ENCODE measurements at regions not wholly inside any gene's neighbourhood (a gene's known extent, or its start where the extent isn't known, plus 50 kb on each side); places are given as distances from the start of the nearest gene placed in this dataset.

DNA sequence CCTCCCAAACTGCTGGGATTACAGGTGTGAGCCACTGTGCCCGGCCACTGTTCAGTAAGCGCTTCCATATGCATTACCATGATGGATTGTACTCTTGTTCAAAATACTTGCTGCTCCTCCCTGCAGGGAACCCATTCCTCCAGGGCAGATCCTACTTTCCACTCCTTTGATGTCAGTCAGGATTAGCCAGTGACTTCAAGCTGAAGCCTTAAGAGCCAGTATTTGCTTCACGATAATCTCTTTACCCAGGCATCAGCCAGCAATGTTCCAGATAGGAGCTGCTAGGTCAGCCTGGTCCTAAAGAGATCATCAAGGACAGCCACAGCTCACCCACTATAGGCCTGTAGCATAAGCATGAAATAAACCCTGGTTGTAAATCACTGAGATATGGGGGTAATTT, 96.5 kb upstream of the UBE2E2 start:
- Histone ChIP-seq H3K27me3 (replicated peaks; ENCODE audit: control insufficient read depth, insufficient read depth, low read length) (no peaks in the 10 kb centered on the region), H3K36me3 (ENCODE audit: control insufficient read depth, insufficient read depth, low read length) (no peaks in the 10 kb centered on the region), H3K4me3 (replicated peaks; ENCODE audit: low read depth, low read length) (no peak overlapping the region)
- TF ChIP-seq, protein P1, sequence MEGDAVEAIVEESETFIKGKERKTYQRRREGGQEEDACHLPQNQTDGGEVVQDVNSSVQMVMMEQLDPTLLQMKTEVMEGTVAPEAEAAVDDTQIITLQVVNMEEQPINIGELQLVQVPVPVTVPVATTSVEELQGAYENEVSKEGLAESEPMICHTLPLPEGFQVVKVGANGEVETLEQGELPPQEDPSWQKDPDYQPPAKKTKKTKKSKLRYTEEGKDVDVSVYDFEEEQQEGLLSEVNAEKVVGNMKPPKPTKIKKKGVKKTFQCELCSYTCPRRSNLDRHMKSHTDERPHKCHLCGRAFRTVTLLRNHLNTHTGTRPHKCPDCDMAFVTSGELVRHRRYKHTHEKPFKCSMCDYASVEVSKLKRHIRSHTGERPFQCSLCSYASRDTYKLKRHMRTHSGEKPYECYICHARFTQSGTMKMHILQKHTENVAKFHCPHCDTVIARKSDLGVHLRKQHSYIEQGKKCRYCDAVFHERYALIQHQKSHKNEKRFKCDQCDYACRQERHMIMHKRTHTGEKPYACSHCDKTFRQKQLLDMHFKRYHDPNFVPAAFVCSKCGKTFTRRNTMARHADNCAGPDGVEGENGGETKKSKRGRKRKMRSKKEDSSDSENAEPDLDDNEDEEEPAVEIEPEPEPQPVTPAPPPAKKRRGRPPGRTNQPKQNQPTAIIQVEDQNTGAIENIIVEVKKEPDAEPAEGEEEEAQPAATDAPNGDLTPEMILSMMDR (IDR thresholded peaks at IDR 0.05; ENCODE audit: insufficient read depth, low read length, poor library complexity, severe bottlenecking), result no peak
- DNase-seq (ENCODE audit: extremely low read depth, insufficient read length), result no peak

DNA sequence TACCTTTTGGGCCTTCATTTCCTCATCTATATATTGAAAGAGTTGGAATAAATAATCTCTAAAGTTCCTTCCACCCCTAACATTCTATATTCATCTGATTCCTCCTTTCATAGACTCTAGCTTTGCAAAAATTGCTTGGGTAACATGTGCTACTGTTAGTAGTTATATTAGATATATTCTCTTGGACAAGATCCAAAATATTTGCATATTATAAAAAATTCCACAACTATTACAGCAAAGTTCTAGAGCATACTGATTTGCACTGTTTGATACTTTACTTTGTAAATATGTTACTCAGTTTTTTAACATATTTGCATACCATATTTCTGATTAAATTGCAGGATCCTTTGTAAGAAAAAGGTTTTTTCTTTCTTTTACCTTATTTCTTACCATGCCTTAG, 95.9 kb upstream of the UBE2E2 start:
- TF ChIP-seq, protein P1 (IDR thresholded peaks at IDR 0.05; ENCODE audit: insufficient read depth, low read length, poor library complexity, severe bottlenecking), result no peak
- no peaks in the 10 kb centered on the region for H3K27me3 ChIP-seq (replicated peaks; ENCODE audit: control insufficient read depth, insufficient read depth, low read length)
- DNase-seq (ENCODE audit: extremely low read depth, insufficient read length), result no peak
- no peak overlapping the region for H3K4me3 ChIP-seq (replicated peaks; ENCODE audit: low read depth, low read length)
- no peaks in the 10 kb centered on the region for H3K36me3 ChIP-seq (ENCODE audit: control insufficient read depth, insufficient read depth, low read length)

GRCh38 chr3:23108451-23109057, 94.6 kb upstream of the UBE2E2 start:
- Histone ChIP-seq H3K4me3 (replicated peaks; ENCODE audit: low read depth, low read length) (no peak overlapping the region), H3K36me3 (ENCODE audit: control insufficient read depth, insufficient read depth, low read length) (no peaks in the 10 kb centered on the region), H3K27me3 (replicated peaks; ENCODE audit: control insufficient read depth, insufficient read depth, low read length) (no peaks in the 10 kb centered on the region)
- TF ChIP-seq, protein P1 (IDR thresholded peaks at IDR 0.05; ENCODE audit: insufficient read depth, low read length, poor library complexity, severe bottlenecking), result no peak
- no peak for DNase-seq (ENCODE audit: extremely low read depth, insufficient read length)

DNA sequence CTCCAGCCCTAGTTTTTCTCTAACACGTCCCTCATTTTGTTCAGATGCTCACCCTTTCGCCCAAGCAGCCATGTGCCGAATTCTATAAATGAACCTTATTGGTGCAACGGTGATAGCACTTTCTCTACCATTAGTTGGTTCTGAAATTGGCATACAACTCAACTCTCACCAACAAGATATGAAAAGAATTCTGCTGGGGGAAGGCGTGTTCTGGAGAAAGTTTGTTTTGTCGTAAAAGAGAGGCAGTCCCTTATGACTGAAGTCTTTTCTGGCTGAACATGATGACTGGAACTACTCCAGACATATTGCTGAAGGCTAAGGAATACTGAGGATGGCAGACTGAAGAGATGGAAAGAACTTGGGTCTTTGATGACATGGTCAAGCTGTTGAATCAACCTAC, 91.8 kb upstream of the UBE2E2 start:
- no peak overlapping the region for H3K4me3 ChIP-seq (replicated peaks; ENCODE audit: low read depth, low read length)
- TF ChIP-seq, protein P1 (IDR thresholded peaks at IDR 0.05; ENCODE audit: insufficient read depth, low read length, poor library complexity, severe bottlenecking), result no peak

GRCh38 chr3:23111797-23112196, 91.3 kb upstream of the UBE2E2 start:
- Histone ChIP-seq H3K36me3 (ENCODE audit: control insufficient read depth, insufficient read depth, low read length) (no peaks in the 10 kb centered on the region), H3K4me3 (replicated peaks; ENCODE audit: low read depth, low read length) (no peak overlapping the region), H3K27me3 (replicated peaks; ENCODE audit: control insufficient read depth, insufficient read depth, low read length) (no peaks in the 10 kb centered on the region)
- TF ChIP-seq, protein P1 (IDR thresholded peaks at IDR 0.05; ENCODE audit: insufficient read depth, low read length, poor library complexity, severe bottlenecking), result no peak
- no peak for DNase-seq (ENCODE audit: extremely low read depth, insufficient read length)

More for the DNA sequence above, 91.8 kb upstream of the UBE2E2 start:
- Histone ChIP-seq H3K36me3 (ENCODE audit: control insufficient read depth, insufficient read depth, low read length) (no peaks in the 10 kb centered on the region), H3K27me3 (replicated peaks; ENCODE audit: control insufficient read depth, insufficient read depth, low read length) (no peaks in the 10 kb centered on the region)
- DNase-seq (ENCODE audit: extremely low read depth, insufficient read length), result no peak

DNA sequence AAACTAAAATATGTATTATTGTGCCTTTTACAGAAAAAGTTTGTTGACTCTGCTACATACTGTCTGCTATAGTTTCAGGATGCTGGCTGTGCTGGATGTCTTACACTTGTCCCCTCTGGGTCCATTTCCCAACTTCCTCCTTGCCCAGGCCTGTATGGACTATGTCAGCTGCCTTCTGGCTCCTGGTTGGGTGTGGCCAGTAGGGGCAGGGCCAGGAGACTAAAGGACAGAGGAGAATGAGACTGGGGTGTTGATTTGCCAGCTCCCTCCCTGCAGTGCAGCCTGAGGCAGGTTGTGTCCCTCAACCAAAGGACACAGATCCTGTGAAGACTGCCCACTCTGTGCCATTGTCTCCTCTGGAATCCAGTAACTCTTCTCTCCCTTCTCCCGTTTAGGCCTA, 90.6 kb upstream of the UBE2E2 start:
- no peak for DNase-seq (ENCODE audit: extremely low read depth, insufficient read length)
- TF ChIP-seq, protein P1 (IDR thresholded peaks at IDR 0.05; ENCODE audit: insufficient read depth, low read length, poor library complexity, severe bottlenecking), result no peak
- Histone ChIP-seq H3K27me3 (replicated peaks; ENCODE audit: control insufficient read depth, insufficient read depth, low read length) (no peaks in the 10 kb centered on the region), H3K36me3 (ENCODE audit: control insufficient read depth, insufficient read depth, low read length) (no peaks in the 10 kb centered on the region), H3K4me3 (replicated peaks; ENCODE audit: low read depth, low read length) (no peak overlapping the region)
